Epithelial cell of proximal tubule (primary cell): ENCODE measurements at regions not wholly inside any gene's neighbourhood (a gene's known extent, or its start where the extent isn't known, plus 50 kb on each side); places are given as distances from the start of the nearest gene placed in this dataset.

Experiments used
- DNase-seq: peaks from one replicate; pipeline ENCODE4 v3.0.0-alpha.2; 2011; ENCODE audit warnings: low read depth
- H3K4me3 ChIP-seq: 2 replicates; pipeline ENCODE4 v1.5.1; 2011; ENCODE audit warnings: low read depth, mild to moderate bottlenecking, low read length
- TF ChIP-seq, protein P1 (sequence below): conservative IDR thresholded peaks from 2 replicates; pipeline ENCODE4 v1.5.1; 2012; ENCODE audit warnings: low read depth, mild to moderate bottlenecking, low read length

DNA sequence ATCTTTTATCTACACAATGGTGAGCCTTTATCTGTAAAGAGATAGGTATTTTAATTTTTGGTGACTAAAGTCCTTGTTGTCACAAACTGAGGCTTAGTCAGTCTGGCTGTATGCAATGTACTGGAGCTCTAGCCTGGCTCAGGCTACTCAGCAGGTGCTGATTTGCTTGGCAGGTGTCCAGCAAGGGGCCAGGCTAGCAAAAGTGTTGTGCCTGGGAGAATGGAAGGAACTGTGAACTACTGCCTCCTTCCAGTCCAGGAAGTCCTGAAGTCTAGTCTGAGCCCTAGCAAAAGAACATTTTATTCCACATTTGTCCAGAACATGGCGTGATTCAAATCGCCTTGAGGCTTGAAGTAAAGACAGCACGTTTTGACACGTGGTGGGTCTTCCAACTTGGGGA lies 260.5 kb downstream of the CCDC85A start:
- no peak overlapping the region for H3K4me3 ChIP-seq
- TF ChIP-seq, protein P1, sequence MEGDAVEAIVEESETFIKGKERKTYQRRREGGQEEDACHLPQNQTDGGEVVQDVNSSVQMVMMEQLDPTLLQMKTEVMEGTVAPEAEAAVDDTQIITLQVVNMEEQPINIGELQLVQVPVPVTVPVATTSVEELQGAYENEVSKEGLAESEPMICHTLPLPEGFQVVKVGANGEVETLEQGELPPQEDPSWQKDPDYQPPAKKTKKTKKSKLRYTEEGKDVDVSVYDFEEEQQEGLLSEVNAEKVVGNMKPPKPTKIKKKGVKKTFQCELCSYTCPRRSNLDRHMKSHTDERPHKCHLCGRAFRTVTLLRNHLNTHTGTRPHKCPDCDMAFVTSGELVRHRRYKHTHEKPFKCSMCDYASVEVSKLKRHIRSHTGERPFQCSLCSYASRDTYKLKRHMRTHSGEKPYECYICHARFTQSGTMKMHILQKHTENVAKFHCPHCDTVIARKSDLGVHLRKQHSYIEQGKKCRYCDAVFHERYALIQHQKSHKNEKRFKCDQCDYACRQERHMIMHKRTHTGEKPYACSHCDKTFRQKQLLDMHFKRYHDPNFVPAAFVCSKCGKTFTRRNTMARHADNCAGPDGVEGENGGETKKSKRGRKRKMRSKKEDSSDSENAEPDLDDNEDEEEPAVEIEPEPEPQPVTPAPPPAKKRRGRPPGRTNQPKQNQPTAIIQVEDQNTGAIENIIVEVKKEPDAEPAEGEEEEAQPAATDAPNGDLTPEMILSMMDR = no peak
- peak; percentile 45 for DNase-seq

GRCh38 chr2:56448403-56449001 lies 264.7 kb downstream of the CCDC85A start:
- TF ChIP-seq, protein P1 = no peak
- peak overlapping the region; percentile 20 for H3K4me3 ChIP-seq
- peak; percentile 72 for DNase-seq

GRCh38 chr2:56449002-56449431 lies 265.2 kb downstream of the CCDC85A start:
- H3K4me3 ChIP-seq = peak overlapping the region; percentile 41
- TF ChIP-seq, protein P1 = no peak
- DNase-seq = peak; percentile 95

GRCh38 chr2:56449449-56449860 lies 265.7 kb downstream of the CCDC85A start:
- TF ChIP-seq, protein P1 = no peak
- DNase-seq = peak; percentile 45

DNA sequence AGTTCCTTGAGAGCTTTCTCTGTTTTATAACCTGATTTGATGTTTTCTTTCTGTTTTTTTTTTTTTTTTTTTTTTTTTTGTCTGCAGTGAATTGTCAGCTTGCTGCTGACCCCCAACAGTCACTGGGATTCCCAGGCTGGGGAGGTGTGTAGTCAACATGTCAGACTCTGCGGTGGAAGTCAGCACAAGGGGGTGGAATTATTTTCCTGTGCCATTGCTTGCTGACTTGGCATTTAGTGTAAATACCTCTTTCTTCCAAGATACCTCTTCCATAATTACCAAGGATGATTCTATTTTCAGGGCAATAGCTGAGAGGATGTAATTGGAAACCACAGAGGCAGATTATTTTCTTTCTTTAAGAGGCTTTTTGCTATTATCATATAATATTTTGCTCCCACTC lies 266.3 kb downstream of the CCDC85A start:
- TF ChIP-seq, protein P1 = no peak
- DNase-seq = no peak
- no peak overlapping the region for H3K4me3 ChIP-seq

More at GRCh38 chr2:56449449-56449860, 265.7 kb downstream of the CCDC85A start:
- peak overlapping the region; percentile 41 for H3K4me3 ChIP-seq

DNA sequence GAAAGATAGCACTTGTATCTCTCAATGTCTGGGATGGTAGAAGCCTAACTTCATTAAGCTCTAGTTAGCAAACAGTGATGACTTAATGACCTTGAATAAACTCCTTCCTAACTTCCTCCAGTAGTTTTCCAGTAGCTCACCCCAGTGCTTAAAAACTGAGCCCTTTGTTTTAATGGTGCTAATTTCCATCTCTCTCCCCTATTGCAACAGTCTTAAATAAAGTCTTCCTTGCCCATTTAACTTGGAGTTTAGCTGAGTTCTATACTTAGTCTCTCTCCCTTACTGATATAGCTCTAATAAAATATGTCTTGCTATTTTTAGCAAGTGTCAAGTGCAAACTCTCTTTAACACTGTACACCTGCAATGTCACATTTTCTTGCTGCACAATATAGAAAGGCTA lies 267.0 kb downstream of the CCDC85A start:
- TF ChIP-seq, protein P1 = no peak
- no peak overlapping the region for H3K4me3 ChIP-seq

DNA sequence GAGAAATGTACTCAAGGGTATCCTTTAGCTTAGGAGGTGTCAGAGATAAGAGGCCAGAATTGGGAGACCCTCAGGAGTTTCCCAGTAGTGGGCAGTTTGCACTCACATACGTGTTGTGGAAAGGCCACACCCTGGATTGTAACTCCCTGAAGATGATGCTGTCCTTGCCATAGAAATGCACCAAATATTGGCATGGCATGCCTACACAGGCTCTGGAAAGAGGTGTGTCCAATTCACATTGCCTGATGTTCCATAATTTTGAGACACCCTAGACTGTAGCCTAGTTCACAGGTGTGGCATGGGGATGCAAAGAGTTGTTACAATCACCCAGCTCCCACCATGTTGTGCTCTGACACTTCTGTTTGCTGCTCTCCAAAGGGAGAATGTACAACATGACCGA lies 271.9 kb downstream of the CCDC85A start:
- H3K4me3 ChIP-seq = no peak overlapping the region
- TF ChIP-seq, protein P1 = no peak
- DNase-seq = no peak

More for the DNA sequence above, 267.0 kb downstream of the CCDC85A start:
- no peak for DNase-seq
